ENCODE measurements at regions not wholly inside any gene's neighbourhood (a gene's known extent, or its start where the extent isn't known, plus 50 kb on each side); places are given as distances from the start of the nearest gene placed in this dataset.

DNA sequence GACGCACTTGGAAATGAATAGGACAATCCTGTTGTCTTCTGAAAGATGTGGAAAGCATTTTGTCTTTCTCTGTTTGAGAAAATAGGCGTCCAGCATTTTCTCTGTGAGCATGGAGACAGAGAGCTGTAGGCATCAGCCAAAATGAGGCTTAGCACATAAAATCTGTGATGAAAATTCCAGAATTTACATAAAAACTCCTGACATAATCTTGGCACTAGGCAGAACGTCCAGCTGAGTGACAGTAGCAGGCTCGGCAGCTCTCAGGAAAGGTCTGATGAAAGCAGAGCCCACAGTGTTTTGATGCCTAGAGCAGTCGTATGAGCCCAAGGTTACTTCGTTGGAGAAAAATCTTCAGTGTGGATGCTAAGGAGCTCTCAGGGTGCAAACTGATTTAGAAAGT, 543.3 kb upstream of the MAP3K7 start:
- H3K36me3 Mint-ChIP-seq (ENCODE audit: low read depth) = no peaks in the 10 kb centered on the region
- no peak overlapping the region for H3K27ac Mint-ChIP-seq
- no peak overlapping the region for H3K4me3 Mint-ChIP-seq
- TF ChIP-seq, protein P1, sequence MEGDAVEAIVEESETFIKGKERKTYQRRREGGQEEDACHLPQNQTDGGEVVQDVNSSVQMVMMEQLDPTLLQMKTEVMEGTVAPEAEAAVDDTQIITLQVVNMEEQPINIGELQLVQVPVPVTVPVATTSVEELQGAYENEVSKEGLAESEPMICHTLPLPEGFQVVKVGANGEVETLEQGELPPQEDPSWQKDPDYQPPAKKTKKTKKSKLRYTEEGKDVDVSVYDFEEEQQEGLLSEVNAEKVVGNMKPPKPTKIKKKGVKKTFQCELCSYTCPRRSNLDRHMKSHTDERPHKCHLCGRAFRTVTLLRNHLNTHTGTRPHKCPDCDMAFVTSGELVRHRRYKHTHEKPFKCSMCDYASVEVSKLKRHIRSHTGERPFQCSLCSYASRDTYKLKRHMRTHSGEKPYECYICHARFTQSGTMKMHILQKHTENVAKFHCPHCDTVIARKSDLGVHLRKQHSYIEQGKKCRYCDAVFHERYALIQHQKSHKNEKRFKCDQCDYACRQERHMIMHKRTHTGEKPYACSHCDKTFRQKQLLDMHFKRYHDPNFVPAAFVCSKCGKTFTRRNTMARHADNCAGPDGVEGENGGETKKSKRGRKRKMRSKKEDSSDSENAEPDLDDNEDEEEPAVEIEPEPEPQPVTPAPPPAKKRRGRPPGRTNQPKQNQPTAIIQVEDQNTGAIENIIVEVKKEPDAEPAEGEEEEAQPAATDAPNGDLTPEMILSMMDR (IDR thresholded peaks at IDR 0.05; ENCODE audit: unreplicated experiment in 3 of 3) = no peak
- H3K27me3 Mint-ChIP-seq (ENCODE audit: low read depth) = no peaks in the 10 kb centered on the region
- H3K4me1 Mint-ChIP-seq = no peaks in the 10 kb centered on the region
- no peaks in the 10 kb centered on the region for H3K9me3 Mint-ChIP-seq

- H3K36me3 Mint-ChIP-seq (ENCODE audit: low read depth) = no peaks in the 10 kb centered on the region
- no peak overlapping the region for H3K4me3 Mint-ChIP-seq
- no peaks in the 10 kb centered on the region for H3K9me3 Mint-ChIP-seq
- TF ChIP-seq, protein P1 (IDR thresholded peaks at IDR 0.05; ENCODE audit: unreplicated experiment in 3 of 3) = no peak
- no peaks in the 10 kb centered on the region for H3K27me3 Mint-ChIP-seq (ENCODE audit: low read depth)
- H3K4me1 Mint-ChIP-seq = no peaks in the 10 kb centered on the region
- H3K27ac Mint-ChIP-seq = no peak overlapping the region
Measured at GRCh38 chr6:91127752-91128151, 540.9 kb upstream of the MAP3K7 start.

DNA sequence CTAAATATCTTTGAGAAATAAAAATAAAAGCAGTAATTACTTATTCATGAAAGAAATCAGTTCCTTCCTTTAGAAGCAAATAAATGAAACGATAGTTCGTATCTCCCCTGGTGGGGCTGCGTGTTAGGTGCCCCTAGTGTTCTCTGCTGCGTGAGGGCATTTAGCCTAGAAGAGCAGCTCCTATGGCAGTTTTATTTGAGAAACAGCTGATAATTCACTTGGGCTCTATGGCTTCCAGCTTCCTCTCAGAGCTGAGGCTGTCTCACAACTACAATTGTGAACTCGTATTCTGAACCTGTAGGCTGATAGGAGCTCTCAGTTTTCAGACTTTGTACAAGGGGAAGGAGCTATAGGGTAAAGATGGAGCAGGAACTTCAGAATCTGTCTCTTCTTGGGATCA, 540.0 kb upstream of the MAP3K7 start:
- Mint-ChIP-seq H3K4me3 (no peak overlapping the region), H3K9me3 (no peaks in the 10 kb centered on the region), H3K4me1 (no peaks in the 10 kb centered on the region), H3K27me3 (ENCODE audit: low read depth) (no peaks in the 10 kb centered on the region), H3K36me3 (ENCODE audit: low read depth) (no peaks in the 10 kb centered on the region), H3K27ac (no peak overlapping the region)
- TF ChIP-seq, protein P1 (IDR thresholded peaks at IDR 0.05; ENCODE audit: unreplicated experiment in 3 of 3) = no peak

DNA sequence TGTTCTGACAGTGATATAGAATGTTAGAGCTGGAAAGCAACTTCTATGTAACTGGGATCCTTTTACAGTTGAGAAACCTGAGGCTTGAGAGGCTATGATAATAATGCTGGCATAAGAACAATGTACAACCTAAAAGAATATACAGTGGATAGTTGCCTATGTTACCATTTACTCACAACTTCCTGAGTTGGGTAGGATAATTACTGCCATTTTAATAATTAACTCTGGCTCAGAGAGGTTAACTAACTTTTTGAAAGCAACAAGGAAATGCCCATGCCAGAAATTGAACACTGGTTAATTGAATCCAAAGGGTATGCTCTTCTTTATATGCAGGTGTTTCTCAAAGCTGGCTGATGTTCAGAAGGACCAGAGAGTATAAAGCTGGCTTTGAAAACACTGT, 530.7 kb upstream of the MAP3K7 start:
- Mint-ChIP-seq H3K36me3 (ENCODE audit: low read depth) (no peaks in the 10 kb centered on the region), H3K27ac (no peak overlapping the region), H3K27me3 (ENCODE audit: low read depth) (peaks cover 7% of the 10 kb centered on the region), H3K9me3 (peaks cover 3% of the 10 kb centered on the region), H3K4me3 (no peak overlapping the region), H3K4me1 (no peaks in the 10 kb centered on the region)
- TF ChIP-seq, protein P1 (IDR thresholded peaks at IDR 0.05; ENCODE audit: unreplicated experiment in 3 of 3) = no peak

- Mint-ChIP-seq H3K4me3 (no peak overlapping the region), H3K27me3 (ENCODE audit: low read depth) (peaks cover 3% of the 10 kb centered on the region)
- TF ChIP-seq, protein P1 (IDR thresholded peaks at IDR 0.05; ENCODE audit: unreplicated experiment in 3 of 3) = no peak
Measured at GRCh38 chr6:91114123-91114708, 527.3 kb upstream of the MAP3K7 start.

DNA sequence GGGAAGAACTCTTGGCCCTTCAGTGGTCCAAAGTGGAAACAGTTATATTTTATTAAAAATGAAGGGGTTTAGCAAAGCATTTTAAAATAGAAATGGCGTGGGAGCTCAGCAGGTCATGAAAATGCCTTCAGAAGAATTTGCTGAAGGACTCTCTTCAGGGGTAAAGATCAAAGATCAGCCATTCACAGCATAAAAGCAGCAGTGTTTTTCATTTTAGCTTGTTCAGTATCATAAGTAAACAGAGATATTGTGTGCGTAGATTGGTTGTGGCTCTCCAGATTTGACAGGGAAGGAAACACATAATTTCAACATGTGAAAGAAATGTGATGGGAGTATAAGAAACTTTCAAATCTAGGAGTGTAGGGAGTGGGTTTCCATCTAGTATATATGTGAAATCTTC, 519.2 kb upstream of the MAP3K7 start:
- no peaks in the 10 kb centered on the region for H3K36me3 Mint-ChIP-seq (ENCODE audit: low read depth)

More at GRCh38 chr6:91114123-91114708, 527.3 kb upstream of the MAP3K7 start:
- H3K9me3 Mint-ChIP-seq = no peaks in the 10 kb centered on the region
- H3K4me1 Mint-ChIP-seq = no peaks in the 10 kb centered on the region
- H3K27ac Mint-ChIP-seq = no peak overlapping the region
- H3K36me3 Mint-ChIP-seq (ENCODE audit: low read depth) = no peaks in the 10 kb centered on the region

More for the DNA sequence above, 519.2 kb upstream of the MAP3K7 start:
- Mint-ChIP-seq H3K27ac (peak overlapping the region; percentile 51 to 57 (median 52)), H3K4me1 (peaks cover 12% of the 10 kb centered on the region), H3K4me3 (no peak overlapping the region), H3K9me3 (no peaks in the 10 kb centered on the region), H3K27me3 (ENCODE audit: low read depth) (no peaks in the 10 kb centered on the region)
- TF ChIP-seq, protein P1 (IDR thresholded peaks at IDR 0.05; ENCODE audit: unreplicated experiment in 3 of 3) = no peak

Data from nephron (organoid).